H1 (cell line): ENCODE measurements at regions not wholly inside any gene's neighbourhood (a gene's known extent, or its start where the extent isn't known, plus 50 kb on each side); places are given as distances from the start of the nearest gene placed in this dataset.

Experiments used
- CBX5 ChIP-seq: fragments of 300-800, 300-1000 bp; sonication (generic); IDR thresholded peaks from 2 replicates; pipeline ENCODE4 v1.7.1; 2016; ENCODE audit warnings: antibody characterized with exemption, low read length, low read depth
- CTBP2 ChIP-seq: IDR thresholded peaks from 2 replicates; pipeline ENCODE4 v1.7.0; 2011; ENCODE audit warnings: borderline replicate concordance, mild to moderate bottlenecking, moderate library complexity, mixed read lengths, low read length; ENCODE audit not compliant: insufficient read depth, insufficient read length
- PHF8 ChIP-seq: fragments of 200-600 bp; sonication (generic); conservative IDR thresholded peaks from 2 replicates; pipeline ENCODE4 v1.7.1; 2012; ENCODE audit warnings: low read depth, mild to moderate bottlenecking, inconsistent platforms, low read length, moderate library complexity
- RFX5 ChIP-seq: IDR thresholded peaks from 2 replicates; pipeline ENCODE4 v1.6.1; 2011; ENCODE audit warnings: low read depth, low read length, improper control_type of control experiment, borderline replicate concordance
- RNF2 ChIP-seq: fragments of 200-900, 300-1000 bp; sonication (generic); IDR thresholded peaks from 2 replicates; pipeline ENCODE4 v1.7.1; 2016; ENCODE audit warnings: borderline replicate concordance, low read depth, mild to moderate bottlenecking, antibody characterized with exemption, low read length; ENCODE audit not compliant: poor library complexity, severe bottlenecking; ENCODE audit errors: missing control alignments
- TF ChIP-seq, protein P1 (sequence below): fragments of 300-600 bp; sonication (generic); IDR thresholded peaks from 2 replicates; pipeline ENCODE4 v1.7.1; 2012; ENCODE audit warnings: low read length, moderate library complexity, mild to moderate bottlenecking, inconsistent platforms; ENCODE audit not compliant: insufficient replicate concordance
- TF ChIP-seq, protein P2 (sequence below), 3 experiments: IDR thresholded peaks; 1 replicate in 2 of 3; 2 replicates in 1 of 3; pipeline versions ENCODE4 v1.5.1 to v1.6.1; 2011; ENCODE audit warnings: low read length in 3 of 3, mild to moderate bottlenecking in 3 of 3, inconsistent platforms in 2 of 3, low read depth in 1 of 3, moderate library complexity in 1 of 3; ENCODE audit not compliant: insufficient read depth in 1 of 3; ENCODE audit errors: control extremely low read depth in 1 of 3

DNA sequence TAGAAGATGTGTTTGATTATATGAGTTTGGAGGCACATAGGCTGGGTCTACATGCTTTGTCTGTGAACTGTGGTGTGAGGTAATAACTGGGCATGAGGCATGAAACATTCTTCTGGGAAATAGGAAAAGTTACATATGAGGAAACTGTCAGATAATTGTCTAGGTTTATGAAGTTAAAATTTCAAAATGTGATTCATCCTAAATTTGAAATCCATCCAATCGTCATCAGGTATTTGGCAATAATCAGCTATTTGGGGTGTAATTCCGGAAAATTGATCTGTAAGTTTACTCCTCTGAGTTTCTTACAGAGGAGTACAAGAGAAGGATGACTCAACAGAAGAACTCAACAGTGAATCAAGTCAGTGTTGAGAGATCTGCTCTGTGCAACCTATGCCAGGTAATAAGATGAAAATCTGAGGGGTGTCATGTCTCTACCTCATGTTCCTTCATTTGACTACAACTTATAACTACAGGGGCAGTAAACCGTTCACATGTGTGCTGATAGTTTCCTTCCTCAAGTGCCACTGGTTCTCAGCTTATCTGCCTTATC, 1171.6 kb upstream of the CDH18 start (continued):
- TF ChIP-seq, protein P1, sequence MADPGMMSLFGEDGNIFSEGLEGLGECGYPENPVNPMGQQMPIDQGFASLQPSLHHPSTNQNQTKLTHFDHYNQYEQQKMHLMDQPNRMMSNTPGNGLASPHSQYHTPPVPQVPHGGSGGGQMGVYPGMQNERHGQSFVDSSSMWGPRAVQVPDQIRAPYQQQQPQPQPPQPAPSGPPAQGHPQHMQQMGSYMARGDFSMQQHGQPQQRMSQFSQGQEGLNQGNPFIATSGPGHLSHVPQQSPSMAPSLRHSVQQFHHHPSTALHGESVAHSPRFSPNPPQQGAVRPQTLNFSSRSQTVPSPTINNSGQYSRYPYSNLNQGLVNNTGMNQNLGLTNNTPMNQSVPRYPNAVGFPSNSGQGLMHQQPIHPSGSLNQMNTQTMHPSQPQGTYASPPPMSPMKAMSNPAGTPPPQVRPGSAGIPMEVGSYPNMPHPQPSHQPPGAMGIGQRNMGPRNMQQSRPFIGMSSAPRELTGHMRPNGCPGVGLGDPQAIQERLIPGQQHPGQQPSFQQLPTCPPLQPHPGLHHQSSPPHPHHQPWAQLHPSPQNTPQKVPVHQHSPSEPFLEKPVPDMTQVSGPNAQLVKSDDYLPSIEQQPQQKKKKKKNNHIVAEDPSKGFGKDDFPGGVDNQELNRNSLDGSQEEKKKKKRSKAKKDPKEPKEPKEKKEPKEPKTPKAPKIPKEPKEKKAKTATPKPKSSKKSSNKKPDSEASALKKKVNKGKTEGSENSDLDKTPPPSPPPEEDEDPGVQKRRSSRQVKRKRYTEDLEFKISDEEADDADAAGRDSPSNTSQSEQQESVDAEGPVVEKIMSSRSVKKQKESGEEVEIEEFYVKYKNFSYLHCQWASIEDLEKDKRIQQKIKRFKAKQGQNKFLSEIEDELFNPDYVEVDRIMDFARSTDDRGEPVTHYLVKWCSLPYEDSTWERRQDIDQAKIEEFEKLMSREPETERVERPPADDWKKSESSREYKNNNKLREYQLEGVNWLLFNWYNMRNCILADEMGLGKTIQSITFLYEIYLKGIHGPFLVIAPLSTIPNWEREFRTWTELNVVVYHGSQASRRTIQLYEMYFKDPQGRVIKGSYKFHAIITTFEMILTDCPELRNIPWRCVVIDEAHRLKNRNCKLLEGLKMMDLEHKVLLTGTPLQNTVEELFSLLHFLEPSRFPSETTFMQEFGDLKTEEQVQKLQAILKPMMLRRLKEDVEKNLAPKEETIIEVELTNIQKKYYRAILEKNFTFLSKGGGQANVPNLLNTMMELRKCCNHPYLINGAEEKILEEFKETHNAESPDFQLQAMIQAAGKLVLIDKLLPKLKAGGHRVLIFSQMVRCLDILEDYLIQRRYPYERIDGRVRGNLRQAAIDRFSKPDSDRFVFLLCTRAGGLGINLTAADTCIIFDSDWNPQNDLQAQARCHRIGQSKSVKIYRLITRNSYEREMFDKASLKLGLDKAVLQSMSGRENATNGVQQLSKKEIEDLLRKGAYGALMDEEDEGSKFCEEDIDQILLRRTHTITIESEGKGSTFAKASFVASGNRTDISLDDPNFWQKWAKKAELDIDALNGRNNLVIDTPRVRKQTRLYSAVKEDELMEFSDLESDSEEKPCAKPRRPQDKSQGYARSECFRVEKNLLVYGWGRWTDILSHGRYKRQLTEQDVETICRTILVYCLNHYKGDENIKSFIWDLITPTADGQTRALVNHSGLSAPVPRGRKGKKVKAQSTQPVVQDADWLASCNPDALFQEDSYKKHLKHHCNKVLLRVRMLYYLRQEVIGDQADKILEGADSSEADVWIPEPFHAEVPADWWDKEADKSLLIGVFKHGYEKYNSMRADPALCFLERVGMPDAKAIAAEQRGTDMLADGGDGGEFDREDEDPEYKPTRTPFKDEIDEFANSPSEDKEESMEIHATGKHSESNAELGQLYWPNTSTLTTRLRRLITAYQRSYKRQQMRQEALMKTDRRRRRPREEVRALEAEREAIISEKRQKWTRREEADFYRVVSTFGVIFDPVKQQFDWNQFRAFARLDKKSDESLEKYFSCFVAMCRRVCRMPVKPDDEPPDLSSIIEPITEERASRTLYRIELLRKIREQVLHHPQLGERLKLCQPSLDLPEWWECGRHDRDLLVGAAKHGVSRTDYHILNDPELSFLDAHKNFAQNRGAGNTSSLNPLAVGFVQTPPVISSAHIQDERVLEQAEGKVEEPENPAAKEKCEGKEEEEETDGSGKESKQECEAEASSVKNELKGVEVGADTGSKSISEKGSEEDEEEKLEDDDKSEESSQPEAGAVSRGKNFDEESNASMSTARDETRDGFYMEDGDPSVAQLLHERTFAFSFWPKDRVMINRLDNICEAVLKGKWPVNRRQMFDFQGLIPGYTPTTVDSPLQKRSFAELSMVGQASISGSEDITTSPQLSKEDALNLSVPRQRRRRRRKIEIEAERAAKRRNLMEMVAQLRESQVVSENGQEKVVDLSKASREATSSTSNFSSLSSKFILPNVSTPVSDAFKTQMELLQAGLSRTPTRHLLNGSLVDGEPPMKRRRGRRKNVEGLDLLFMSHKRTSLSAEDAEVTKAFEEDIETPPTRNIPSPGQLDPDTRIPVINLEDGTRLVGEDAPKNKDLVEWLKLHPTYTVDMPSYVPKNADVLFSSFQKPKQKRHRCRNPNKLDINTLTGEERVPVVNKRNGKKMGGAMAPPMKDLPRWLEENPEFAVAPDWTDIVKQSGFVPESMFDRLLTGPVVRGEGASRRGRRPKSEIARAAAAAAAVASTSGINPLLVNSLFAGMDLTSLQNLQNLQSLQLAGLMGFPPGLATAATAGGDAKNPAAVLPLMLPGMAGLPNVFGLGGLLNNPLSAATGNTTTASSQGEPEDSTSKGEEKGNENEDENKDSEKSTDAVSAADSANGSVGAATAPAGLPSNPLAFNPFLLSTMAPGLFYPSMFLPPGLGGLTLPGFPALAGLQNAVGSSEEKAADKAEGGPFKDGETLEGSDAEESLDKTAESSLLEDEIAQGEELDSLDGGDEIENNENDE = no peak
- TF ChIP-seq CBX5 (no peak), RFX5 (no peak), PHF8 (no peak), RNF2 (no peak), CTBP2 (no peak)
- TF ChIP-seq, protein P2, sequence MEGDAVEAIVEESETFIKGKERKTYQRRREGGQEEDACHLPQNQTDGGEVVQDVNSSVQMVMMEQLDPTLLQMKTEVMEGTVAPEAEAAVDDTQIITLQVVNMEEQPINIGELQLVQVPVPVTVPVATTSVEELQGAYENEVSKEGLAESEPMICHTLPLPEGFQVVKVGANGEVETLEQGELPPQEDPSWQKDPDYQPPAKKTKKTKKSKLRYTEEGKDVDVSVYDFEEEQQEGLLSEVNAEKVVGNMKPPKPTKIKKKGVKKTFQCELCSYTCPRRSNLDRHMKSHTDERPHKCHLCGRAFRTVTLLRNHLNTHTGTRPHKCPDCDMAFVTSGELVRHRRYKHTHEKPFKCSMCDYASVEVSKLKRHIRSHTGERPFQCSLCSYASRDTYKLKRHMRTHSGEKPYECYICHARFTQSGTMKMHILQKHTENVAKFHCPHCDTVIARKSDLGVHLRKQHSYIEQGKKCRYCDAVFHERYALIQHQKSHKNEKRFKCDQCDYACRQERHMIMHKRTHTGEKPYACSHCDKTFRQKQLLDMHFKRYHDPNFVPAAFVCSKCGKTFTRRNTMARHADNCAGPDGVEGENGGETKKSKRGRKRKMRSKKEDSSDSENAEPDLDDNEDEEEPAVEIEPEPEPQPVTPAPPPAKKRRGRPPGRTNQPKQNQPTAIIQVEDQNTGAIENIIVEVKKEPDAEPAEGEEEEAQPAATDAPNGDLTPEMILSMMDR (IDR thresholded peaks at IDR 0.05; ENCODE audit: control extremely low read depth in 1 of 3, insufficient read depth in 1 of 3, low read depth in 1 of 3, low read length in 3 of 3) = no peak
